HG03520 (cell line): ENCODE measurements at regions not wholly inside any gene's neighbourhood (a gene's known extent, or its start where the extent isn't known, plus 50 kb on each side); places are given as distances from the start of the nearest gene placed in this dataset.

ENCODE experiments used
- ATAC-seq: cut with Tn5 transposase; IDR thresholded peaks from one replicate; pipeline ENCODE4 v1.9.1; 2021; ENCODE audit warnings: mild to moderate bottlenecking, moderate library complexity; ENCODE audit not compliant: unreplicated experiment

- no peak for ATAC-seq
Observed at GRCh38 chr4:80124246-80125211, 51.5 kb upstream of the ANTXR2 start.
